WERI-Rb-1 (cell line): ENCODE measurements at regions not wholly inside any gene's neighbourhood (a gene's known extent, or its start where the extent isn't known, plus 50 kb on each side); places are given as distances from the start of the nearest gene placed in this dataset.
"Not testable (repeated sequence)": the region's sequence is repeated elsewhere in the genome, so short reads cannot be mapped to it uniquely, and the experiment has no call there.

Source experiments
- DNase-seq: peaks from one replicate; pipeline ENCODE4 v3.0.0-alpha.2; 2020
- H3K27ac ChIP-seq: fragments of 250-450 bp; sonication (Bioruptor Pico); 2 replicates; pipeline ENCODE4 v1.5.1; 2020; ENCODE audit warnings: mild to moderate bottlenecking, moderate library complexity
- H3K27me3 ChIP-seq: fragments of 250-450 bp; sonication (Bioruptor Pico); 2 replicates; pipeline ENCODE4 v1.5.1; 2021; ENCODE audit warnings: mild to moderate bottlenecking, low read depth, moderate library complexity; ENCODE audit not compliant: insufficient read depth, severe bottlenecking
- H3K36me3 ChIP-seq: fragments of 250-450 bp; sonication (Bioruptor Pico); 2 replicates; pipeline ENCODE4 v1.5.1; 2020; ENCODE audit warnings: mild to moderate bottlenecking, moderate library complexity
- H3K4me3 ChIP-seq: 2 replicates; pipeline ENCODE4 v1.5.1; 2011; ENCODE audit warnings: low read depth, mild to moderate bottlenecking, control low read depth, low read length
- H3K9me3 ChIP-seq: fragments of 250-450 bp; sonication (Bioruptor Pico); 2 replicates; pipeline ENCODE4 v1.5.1; 2021; ENCODE audit warnings: mild to moderate bottlenecking, moderate library complexity; ENCODE audit not compliant: severe bottlenecking
- TF ChIP-seq, protein P1 (sequence below): IDR thresholded peaks from 2 replicates; pipeline ENCODE4 v1.5.1; 2011; ENCODE audit warnings: low read depth, mild to moderate bottlenecking, control low read depth, inconsistent platforms, low read length

DNA sequence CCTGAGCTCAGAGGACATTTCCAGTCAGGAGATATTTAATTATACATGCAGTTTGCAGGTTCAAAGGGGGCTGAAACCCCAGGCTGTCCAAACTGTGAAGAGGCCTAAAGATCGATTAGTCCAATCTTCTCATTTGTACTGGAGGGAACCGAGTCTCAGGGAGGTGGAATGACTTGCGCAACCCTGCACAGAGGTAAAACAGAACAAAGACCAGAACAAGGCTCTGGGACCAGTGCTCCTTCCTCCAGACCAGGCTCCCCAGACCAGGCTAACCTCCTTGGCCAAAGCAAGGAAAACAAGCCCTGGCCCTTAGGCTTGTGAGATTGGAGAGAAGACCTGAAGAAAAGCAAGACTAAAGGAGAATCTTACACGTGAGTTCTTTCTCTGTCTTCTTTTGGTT lies 120.8 kb downstream of the ENC1 start:
- peaks cover 21% of the 10 kb centered on the region for H3K9me3 ChIP-seq
- no peak overlapping the region for H3K4me3 ChIP-seq
- DNase-seq: no peak
- no peak overlapping the region for H3K27ac ChIP-seq
- TF ChIP-seq, protein P1, sequence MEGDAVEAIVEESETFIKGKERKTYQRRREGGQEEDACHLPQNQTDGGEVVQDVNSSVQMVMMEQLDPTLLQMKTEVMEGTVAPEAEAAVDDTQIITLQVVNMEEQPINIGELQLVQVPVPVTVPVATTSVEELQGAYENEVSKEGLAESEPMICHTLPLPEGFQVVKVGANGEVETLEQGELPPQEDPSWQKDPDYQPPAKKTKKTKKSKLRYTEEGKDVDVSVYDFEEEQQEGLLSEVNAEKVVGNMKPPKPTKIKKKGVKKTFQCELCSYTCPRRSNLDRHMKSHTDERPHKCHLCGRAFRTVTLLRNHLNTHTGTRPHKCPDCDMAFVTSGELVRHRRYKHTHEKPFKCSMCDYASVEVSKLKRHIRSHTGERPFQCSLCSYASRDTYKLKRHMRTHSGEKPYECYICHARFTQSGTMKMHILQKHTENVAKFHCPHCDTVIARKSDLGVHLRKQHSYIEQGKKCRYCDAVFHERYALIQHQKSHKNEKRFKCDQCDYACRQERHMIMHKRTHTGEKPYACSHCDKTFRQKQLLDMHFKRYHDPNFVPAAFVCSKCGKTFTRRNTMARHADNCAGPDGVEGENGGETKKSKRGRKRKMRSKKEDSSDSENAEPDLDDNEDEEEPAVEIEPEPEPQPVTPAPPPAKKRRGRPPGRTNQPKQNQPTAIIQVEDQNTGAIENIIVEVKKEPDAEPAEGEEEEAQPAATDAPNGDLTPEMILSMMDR: no peak
- no peaks in the 10 kb centered on the region for H3K36me3 ChIP-seq
- no peaks in the 10 kb centered on the region for H3K27me3 ChIP-seq

DNA sequence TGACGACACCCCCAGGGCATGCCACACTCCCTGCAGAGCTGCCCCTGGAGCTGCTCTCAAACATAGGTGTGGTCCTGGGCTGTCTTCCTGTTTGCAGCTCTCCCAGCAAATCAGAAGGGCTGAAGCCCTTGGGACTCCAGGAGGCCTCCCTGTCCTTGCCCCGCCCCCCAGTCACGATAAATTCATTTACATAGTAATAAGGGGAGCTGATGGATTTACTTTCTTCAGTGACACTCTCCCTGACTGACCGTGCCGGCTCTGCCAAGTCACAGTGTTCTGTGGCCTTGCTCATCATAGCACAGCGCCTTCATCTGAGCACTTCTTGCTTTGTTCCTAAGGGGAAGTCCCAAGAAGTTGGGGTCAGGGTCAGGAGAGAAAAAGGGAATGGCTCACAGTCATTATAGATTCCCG lies 121.4 kb downstream of the ENC1 start:
- H3K36me3 ChIP-seq: no peaks in the 10 kb centered on the region
- H3K4me3 ChIP-seq: no peak overlapping the region
- DNase-seq: no peak
- TF ChIP-seq, protein P1: no peak
- H3K27ac ChIP-seq: no peak overlapping the region
- no peaks in the 10 kb centered on the region for H3K27me3 ChIP-seq
- H3K9me3 ChIP-seq: peaks cover 16% of the 10 kb centered on the region

DNA sequence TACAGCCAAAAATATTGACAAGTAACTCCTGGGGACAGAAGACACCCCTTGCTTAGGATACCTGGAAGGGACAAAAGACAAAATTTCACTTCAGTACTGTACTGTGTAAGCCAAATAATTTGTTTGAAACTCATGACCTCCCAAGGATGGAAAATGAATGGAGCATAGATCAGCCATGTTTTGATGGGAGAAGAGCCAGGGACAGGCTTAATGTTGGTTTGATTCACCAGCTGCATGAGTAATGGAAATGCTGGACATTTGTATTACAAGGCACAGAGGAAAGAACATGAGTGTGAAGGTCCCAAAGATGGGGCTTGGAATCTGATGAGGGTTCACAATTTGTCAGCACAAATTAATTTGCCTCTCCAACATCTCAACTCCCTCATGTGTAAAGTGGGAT lies 122.8 kb downstream of the ENC1 start:
- DNase-seq: no peak
- no peaks in the 10 kb centered on the region for H3K27me3 ChIP-seq
- H3K9me3 ChIP-seq: peaks cover 4% of the 10 kb centered on the region
- H3K4me3 ChIP-seq: no peak overlapping the region
- no peak overlapping the region for H3K27ac ChIP-seq
- TF ChIP-seq, protein P1: no peak
- no peaks in the 10 kb centered on the region for H3K36me3 ChIP-seq

DNA sequence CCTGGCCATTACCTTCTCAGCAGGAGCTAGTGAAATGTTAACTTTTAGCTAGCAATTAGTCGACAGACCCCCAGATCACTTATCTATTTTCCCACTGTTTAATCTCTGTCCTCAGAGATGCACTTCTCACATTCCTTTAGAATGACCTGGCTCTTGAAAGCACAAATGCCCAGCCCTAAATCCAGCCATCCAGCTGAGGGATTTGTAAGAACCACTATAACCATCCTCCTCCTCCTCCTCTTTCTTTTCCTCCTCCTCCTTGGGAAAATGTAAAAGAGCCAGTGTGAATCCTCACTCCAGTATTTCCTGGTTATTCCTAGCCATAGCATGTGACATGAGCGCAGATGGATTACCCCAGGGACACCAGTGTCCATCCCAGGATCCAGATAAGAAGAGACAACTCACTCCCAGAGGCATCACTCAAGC lies 124.3 kb downstream of the ENC1 start:
- Histone ChIP-seq H3K4me3 (no peak overlapping the region), H3K36me3 (no peaks in the 10 kb centered on the region), H3K27me3 (no peaks in the 10 kb centered on the region), H3K9me3 (no peaks in the 10 kb centered on the region), H3K27ac (no peak overlapping the region)
- no peak for DNase-seq
- TF ChIP-seq, protein P1: no peak

DNA sequence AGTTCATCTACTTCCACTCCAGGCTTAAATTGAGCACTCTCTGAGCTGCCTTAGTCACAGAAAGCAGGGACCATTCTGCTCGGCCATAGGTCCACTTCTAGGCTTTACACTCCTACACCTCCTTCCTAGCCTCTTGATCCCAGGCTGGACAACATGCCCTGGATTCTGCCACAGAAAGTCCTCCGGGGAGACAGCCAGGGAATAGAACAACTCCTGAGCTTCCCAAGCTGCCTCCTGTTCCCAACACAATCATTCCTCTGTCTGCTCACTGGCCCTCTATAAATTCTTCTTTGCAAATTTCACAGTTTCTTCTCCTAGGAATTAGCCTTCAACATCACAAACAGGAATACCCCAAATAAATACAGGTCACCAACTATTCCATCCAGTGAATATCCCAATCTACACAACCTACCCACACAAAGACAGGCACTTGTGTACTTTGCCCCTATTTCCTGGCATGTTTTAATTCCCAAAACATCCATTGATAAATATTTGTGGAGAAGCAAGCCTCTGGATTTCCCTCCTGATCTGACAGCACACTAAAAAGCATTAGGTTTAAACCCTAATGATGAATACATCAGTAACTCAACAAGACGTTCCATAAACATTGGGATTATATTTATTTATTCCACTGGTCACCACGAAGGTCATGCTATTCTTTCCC lies 125.5 kb downstream of the ENC1 start:
- TF ChIP-seq, protein P1: no peak
- no peak overlapping the region for H3K27ac ChIP-seq
- no peak for DNase-seq
- H3K4me3 ChIP-seq: no peak overlapping the region
- H3K9me3 ChIP-seq: no peaks in the 10 kb centered on the region
- H3K36me3 ChIP-seq: no peaks in the 10 kb centered on the region
- H3K27me3 ChIP-seq: no peaks in the 10 kb centered on the region

DNA sequence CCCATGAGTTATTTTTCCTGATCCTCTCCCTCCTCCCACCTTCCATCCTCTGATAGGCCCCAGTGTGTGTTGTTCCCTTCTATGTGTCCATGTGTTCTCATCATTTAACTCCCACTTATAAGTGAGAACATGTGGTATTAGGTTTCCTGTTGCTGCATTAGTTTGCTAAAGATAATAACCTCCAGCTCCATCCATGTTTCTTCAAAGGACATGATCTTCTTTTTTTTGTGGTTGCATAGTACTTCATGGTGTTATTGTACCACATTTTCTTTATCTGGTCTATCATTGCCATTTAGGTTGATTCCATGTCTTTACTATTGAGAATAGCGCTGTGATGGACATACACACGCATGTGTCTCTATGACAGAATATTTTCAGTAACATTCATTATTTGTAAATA lies 128.8 kb downstream of the ENC1 start:
- not testable (repeated sequence) for H3K27me3 ChIP-seq, H3K4me3 ChIP-seq, H3K27ac ChIP-seq, DNase-seq, H3K36me3 ChIP-seq, H3K9me3 ChIP-seq
